ENCODE measurements at regions not wholly inside any gene's neighbourhood (a gene's known extent, or its start where the extent isn't known, plus 50 kb on each side); places are given as distances from the start of the nearest gene placed in this dataset.

DNA sequence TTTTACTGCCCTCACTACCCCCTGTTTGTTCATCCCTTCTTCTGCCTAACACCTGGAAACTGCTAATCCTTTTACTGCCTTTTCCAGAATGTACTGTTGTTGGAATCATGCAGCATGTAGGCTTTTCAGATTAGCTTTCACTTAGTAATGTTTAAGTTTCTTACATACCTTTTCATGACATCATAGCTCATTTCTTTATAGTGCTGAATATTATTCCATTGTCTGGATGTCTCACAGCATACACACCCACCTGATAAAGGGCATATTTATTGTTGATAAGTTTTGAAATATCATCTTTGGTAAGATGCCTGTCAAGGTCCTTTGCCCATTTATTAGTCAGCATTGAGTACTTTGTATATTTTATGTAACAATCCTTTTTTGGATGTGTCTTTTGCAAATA, 588.2 kb upstream of the NRSN1 start:
- TF ChIP-seq, protein P1, sequence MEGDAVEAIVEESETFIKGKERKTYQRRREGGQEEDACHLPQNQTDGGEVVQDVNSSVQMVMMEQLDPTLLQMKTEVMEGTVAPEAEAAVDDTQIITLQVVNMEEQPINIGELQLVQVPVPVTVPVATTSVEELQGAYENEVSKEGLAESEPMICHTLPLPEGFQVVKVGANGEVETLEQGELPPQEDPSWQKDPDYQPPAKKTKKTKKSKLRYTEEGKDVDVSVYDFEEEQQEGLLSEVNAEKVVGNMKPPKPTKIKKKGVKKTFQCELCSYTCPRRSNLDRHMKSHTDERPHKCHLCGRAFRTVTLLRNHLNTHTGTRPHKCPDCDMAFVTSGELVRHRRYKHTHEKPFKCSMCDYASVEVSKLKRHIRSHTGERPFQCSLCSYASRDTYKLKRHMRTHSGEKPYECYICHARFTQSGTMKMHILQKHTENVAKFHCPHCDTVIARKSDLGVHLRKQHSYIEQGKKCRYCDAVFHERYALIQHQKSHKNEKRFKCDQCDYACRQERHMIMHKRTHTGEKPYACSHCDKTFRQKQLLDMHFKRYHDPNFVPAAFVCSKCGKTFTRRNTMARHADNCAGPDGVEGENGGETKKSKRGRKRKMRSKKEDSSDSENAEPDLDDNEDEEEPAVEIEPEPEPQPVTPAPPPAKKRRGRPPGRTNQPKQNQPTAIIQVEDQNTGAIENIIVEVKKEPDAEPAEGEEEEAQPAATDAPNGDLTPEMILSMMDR (IDR thresholded peaks at IDR 0.05), result no peak
- TF ChIP-seq POLR2A (IDR thresholded peaks at IDR 0.05), result no peak

All from stomach (tissue), 4 donors.